Islet of Langerhans (tissue), 1 donor: ENCODE measurements at regions not wholly inside any gene's neighbourhood (a gene's known extent, or its start where the extent isn't known, plus 50 kb on each side); places are given as distances from the start of the nearest gene placed in this dataset.
"Not testable (repeated sequence)": the region's sequence is repeated elsewhere in the genome, so short reads cannot be mapped to it uniquely, and the experiment has no call there.

Experiments
- FAIRE-seq: peaks from one replicate; lab custom pipeline; 2011; peaks lifted over from hg19 to GRCh38; lab: Jason Lieb, UNC

DNA sequence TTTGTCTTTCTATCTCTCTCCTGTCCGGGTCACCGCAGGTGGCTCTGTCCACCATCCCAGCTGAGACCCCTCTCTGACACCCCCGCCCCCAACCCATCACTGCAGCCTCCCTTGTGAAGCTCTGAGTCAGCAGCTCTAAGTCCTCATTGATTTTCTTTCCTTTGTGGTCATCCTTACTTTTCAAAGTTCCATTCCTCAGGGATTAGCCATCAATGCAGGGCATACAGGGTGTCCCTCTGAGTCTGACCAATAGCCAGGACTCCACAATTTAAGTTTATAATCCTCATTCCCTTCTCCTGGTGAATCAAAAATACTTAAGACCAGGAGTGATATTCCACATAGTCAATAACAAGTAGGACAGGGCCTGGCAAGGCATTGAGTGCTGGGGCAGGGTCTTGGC lies 333.3 kb upstream of the CNR1 start:
- FAIRE-seq = no peak

DNA sequence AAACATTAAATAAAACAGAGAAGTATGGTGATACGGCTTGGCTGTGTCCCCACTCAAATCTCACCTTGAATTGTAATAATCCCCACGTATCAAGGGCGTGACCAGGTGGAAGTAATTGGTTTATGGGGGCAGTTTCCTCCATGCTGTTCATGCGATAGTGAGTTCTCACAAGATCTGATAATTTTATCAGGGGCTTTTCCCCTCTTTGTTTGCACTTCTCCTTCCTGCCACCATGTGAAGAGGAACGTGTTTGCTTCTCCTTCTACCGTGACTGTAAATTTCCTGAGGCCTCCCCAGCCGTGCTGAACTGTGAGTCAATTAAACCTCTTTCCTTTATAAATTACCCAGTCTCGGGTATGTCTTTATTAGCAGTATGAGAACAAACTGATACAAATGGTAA lies 331.3 kb upstream of the CNR1 start:
- FAIRE-seq = not testable (repeated sequence)

DNA sequence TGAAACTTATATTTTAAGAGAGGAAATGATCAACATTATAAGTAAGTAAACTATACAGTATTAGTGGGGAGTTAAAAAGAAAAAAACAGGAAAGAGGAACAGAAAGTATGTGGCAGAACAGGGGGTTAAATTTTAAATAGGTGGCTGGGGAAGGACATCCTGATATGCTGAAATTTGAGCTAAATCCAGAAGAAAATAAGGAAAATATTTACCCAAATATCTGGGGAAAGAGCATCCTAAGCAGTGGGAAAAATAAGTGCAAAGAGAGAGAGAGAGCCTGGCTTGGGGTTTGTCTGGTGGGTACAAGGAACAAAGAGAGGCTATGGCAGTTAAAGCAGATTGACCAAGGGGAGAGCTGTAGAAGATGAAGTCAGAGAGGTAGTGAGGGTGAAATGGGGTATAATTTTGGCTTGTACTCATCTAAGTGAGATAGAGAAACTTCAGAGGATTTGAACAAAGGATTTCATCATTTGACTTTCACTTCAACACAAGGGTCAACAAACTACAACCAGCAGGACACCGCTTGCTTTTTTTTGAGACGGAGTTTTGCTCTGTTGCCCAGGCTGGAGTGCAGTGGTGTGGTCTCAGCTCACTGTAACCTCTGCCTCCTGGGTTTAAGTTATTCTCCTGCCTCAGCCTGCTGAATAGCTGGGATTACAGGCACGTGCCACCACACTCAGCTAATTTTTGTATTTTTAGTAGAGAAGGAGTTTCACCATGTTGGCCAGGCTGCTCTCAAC lies 328.4 kb upstream of the CNR1 start:
- FAIRE-seq = no peak

DNA sequence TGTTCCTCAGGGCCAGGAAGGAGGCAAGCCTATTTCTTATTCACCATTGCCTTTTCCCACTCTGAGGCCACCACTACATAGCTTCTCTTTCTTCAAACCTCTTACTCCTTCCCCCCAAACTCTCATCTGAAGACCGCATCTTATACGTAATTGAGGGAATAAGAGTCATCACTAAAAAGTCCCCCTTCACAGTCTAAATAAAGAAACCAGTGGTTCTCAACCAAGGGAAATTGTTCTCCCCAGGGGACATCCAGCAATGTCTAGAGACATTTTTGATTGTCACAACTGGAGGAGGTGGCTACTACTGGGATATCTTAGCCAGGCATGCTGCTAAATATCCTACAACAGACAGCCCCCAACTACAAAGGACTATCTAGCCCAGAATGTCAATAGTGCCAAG lies 327.6 kb upstream of the CNR1 start:
- FAIRE-seq = no peak

- no peak for FAIRE-seq
Measured at GRCh38 chr6:88492824-88493223, 326.7 kb upstream of the CNR1 start.

- no peak for FAIRE-seq
Measured at GRCh38 chr6:88492241-88492640, 326.1 kb upstream of the CNR1 start.

- FAIRE-seq = no peak
Measured at GRCh38 chr6:88491266-88491880, 325.2 kb upstream of the CNR1 start.

- FAIRE-seq = no peak
Measured at GRCh38 chr6:88490908-88491264, 324.7 kb upstream of the CNR1 start.

DNA sequence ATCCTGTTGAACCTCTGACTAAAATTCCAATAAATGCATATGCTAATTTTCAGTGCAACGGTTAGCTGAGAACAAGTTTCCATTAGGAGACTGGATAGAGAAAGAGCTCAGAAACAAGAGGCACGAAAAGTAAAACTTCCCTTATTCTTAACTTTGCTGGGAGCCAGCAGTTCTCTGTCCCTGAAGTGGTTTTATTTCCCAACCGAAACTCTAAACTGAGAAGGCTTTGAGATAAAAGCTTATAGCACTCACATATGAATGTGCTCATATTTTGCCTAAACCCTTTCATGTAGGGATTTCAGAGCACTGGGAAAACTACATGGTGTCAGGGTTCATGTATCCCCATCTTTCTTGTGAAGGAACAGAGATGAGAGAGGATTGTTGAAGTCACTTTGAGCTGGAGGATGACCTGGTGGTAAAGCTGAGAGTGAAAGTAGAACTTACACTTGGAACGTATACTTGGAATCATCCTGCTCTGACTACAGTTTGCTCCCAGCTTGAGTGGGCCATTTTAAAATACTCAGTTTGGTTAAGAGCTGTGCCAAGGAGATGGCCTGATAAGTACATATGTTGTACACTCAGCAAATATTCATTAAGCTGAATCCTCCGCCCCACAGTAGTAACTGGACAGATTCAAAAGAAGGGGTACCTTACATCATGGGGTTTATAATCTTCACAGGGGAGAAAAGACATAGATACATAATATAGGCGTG lies 324.2 kb upstream of the CNR1 start:
- FAIRE-seq = no peak

DNA sequence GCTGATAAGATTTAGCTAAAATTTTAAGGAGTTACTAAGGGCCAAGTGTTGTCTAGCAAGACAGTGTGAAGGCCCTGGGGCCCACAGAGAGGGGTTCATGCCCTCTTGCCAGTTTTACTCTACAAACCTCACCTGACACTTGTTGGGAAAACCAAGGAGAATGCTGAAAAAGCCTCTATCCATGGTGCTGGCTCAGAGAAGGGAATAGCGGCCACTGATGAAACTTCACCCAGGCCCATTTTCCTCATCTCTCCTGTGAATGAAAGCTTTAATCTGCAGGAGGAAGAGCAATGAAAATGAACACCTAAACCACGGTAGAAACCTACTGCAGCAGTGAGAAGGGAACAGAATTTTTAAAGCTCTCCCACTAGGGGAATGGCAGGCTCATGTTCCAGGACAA lies 317.3 kb upstream of the CNR1 start:
- no peak for FAIRE-seq

DNA sequence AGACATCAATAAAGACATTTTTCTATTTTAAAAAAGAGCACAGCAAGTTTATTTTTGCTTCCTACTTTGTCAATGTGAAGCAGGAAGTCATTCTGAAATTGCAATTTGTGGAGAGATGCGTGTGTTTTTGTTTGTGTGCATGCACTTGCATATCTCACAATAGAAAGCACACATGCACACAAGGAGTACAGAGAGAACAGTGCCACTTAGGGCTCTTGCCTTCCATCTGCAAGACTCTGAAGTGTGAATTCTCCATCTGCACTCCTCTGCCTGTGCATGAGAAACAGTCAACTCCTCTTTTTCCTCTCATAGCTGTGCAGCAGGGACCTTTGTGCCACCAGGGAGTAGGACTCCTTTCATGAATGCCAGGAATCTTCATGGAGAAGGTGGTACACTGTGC lies 316.3 kb upstream of the CNR1 start:
- no peak for FAIRE-seq

- FAIRE-seq = no peak
Measured at GRCh38 chr6:88481519-88481918, 315.4 kb upstream of the CNR1 start.

- FAIRE-seq = no peak
Measured at GRCh38 chr6:88480816-88481215, 314.7 kb upstream of the CNR1 start.

DNA sequence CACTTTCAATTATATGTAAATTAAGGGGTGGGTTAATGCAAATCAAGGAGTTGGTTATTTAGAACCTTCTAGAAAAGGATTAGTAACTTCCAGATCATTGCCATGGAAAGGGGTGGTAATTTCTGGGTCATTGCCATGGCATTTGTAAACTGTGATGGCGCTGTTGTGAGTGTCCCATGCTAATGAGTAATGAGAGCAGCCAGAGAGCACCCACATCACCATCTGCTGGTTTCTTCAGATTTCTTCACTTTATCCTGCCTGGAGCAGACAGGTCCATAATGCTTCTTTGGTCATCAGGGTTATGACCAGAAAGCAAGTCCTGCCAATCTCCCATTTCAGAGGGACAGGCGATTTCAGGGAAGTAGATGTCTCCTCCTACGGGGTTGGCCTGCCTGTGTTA lies 311.3 kb upstream of the CNR1 start:
- FAIRE-seq = no peak

- FAIRE-seq = no peak
Measured at GRCh38 chr6:88476388-88476787, 310.2 kb upstream of the CNR1 start.

DNA sequence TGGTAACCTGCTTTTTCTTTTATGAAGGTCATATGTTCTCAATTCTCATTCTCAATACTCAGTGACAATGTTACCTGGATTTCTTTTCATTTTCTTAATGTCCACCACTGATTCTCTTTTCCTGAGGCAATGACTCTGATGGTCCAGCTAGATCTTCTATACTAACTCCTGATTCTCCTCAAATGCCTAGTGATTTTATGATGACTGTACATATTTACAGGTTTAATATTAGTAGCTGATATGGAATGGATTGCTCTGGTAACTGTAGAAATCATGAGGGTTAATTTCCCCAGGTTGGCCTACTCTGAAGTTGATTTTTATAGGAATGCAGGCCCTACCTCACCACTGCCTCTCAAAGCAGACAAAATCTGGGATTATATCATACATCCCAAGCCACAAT lies 308.6 kb upstream of the CNR1 start:
- no peak for FAIRE-seq

- FAIRE-seq = no peak
Measured at GRCh38 chr6:88473589-88473988, 307.4 kb upstream of the CNR1 start.

DNA sequence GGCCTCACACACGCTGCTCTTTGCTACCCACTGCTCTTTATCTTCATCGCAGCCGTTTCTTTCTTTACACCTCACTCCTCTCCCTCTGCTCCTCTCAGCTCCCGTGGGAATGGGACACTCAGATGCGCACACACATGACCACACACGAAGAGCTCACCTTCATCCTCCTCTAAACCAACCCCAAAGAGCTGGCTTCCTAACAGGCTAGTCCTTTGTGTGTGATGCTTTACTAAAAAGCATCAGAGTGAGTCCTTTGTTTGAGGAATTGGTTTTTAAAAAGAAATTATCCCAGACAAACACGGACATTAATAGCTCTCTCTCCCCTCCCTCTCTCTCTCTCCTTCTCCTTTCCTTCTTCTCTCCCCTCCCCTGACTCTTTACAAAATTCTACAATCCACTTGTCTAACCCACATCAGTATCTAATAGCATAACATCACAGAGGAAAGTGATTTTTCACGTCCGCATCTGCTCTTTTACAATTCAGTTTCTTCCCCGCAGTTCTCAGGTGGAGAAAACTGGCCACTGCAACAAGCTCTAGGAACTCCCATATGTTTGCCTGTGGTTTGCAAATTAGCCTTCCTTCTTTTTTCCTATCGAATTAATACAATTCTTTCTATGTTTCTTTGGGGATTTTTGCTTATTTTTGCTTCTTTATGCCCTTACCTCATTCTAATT lies 306.8 kb upstream of the CNR1 start:
- FAIRE-seq = no peak

DNA sequence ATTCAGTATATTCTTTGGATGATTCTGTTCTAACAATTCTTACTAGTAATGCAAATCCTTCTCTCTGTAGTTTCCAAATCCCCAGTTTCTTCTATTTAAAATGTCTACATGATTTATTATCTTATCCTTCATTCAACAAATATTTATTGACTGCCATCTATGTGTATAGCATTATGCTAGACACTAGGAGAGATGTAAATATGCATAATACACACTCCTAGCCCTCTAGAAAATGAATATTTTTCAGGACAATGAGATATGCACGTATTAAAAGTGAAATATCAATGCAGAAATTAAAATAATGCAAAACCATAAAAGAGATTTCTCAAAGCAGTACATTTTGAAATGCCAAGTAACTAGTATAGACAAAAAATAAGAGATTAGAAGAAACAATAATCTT lies 293.5 kb upstream of the CNR1 start:
- no peak for FAIRE-seq

GRCh38 chr6:88459189-88459588 lies 293.0 kb upstream of the CNR1 start:
- FAIRE-seq = no peak

GRCh38 chr6:88458662-88459061 lies 292.5 kb upstream of the CNR1 start:
- FAIRE-seq = no peak

GRCh38 chr6:88456221-88456859 lies 290.2 kb upstream of the CNR1 start:
- no peak for FAIRE-seq

DNA sequence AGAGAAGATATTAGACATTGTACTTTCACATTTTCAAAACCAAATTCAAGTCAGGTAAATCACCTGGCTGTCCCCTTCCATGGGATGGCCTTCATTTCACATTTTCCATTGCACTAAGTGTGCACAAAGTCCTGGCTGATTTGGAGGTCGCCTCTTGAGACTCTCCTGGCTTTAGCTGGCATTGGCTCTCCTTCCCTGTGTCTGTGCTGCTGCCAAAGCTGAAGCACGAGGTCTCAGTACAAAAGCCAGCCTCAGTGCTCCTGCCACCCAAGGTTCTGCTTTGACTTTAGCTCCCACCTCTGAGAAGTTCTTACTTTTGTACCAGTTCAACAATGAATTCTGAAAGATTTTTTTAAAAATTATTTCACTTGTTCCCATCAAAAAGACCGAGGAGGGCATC lies 289.2 kb upstream of the CNR1 start:
- FAIRE-seq = no peak
